ENCODE measurements at regions not wholly inside any gene's neighbourhood (a gene's known extent, or its start where the extent isn't known, plus 50 kb on each side); places are given as distances from the start of the nearest gene placed in this dataset.
A peak's percentile ranks its signal among the peaks of the same experiment; 100 is the strongest.

- ATAC-seq (peak; percentile 52), DNase-seq (ENCODE audit: low read depth, low spot score) (no peak)
- no TSS peak for BruUV-seq (replicated peaks)
- H3K9me3 ChIP-seq (ENCODE audit: control insufficient read depth, insufficient read depth, low read depth, low read length), result no peaks in the 10 kb centered on the region
- ChIA-PET CTCF (interaction anchor here (0.5 to 1.9 kb wide), 3 partner anchors 408 to 584 kb away, joined by 3 to 13 read pairs (median 4); partner anchors contain the start of gene THBS1), POLR2A (no interaction called here)
- in situ Hi-C loops (cut with HindIII; ENCODE audit: low pct_unique_long_range_greater_than_20kb, low sequenced_read_pairs), result no loop called here
- peak overlapping the region; percentile 59 for H3K27ac ChIP-seq (ENCODE audit: low read length)
- no peaks in the 10 kb centered on the region for H3K36me3 ChIP-seq (ENCODE audit: control insufficient read depth, insufficient read depth, low read length)
- peak; percentile 30 for TF ChIP-seq CTCF (IDR thresholded peaks at IDR 0.05)
- no peak for TF ChIP-seq SIN3A (IDR thresholded peaks at IDR 0.05; ENCODE audit: borderline replicate concordance, insufficient read depth, low read depth, low read length)
- TF ChIP-seq TCF7L2 (IDR thresholded peaks at IDR 0.05; ENCODE audit: low read depth, low read length), result no peak
- TF ChIP-seq, protein P1, sequence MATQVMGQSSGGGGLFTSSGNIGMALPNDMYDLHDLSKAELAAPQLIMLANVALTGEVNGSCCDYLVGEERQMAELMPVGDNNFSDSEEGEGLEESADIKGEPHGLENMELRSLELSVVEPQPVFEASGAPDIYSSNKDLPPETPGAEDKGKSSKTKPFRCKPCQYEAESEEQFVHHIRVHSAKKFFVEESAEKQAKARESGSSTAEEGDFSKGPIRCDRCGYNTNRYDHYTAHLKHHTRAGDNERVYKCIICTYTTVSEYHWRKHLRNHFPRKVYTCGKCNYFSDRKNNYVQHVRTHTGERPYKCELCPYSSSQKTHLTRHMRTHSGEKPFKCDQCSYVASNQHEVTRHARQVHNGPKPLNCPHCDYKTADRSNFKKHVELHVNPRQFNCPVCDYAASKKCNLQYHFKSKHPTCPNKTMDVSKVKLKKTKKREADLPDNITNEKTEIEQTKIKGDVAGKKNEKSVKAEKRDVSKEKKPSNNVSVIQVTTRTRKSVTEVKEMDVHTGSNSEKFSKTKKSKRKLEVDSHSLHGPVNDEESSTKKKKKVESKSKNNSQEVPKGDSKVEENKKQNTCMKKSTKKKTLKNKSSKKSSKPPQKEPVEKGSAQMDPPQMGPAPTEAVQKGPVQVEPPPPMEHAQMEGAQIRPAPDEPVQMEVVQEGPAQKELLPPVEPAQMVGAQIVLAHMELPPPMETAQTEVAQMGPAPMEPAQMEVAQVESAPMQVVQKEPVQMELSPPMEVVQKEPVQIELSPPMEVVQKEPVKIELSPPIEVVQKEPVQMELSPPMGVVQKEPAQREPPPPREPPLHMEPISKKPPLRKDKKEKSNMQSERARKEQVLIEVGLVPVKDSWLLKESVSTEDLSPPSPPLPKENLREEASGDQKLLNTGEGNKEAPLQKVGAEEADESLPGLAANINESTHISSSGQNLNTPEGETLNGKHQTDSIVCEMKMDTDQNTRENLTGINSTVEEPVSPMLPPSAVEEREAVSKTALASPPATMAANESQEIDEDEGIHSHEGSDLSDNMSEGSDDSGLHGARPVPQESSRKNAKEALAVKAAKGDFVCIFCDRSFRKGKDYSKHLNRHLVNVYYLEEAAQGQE (IDR thresholded peaks at IDR 0.05; ENCODE audit: insufficient read depth in 1 of 2, low read depth in 2 of 2, low read length in 1 of 2), result no peak
- no peak for TF ChIP-seq POLR2AphosphoS5 (IDR thresholded peaks at IDR 0.05; ENCODE audit: low read depth, low read length)
- no peaks in the 10 kb centered on the region for H3K27me3 ChIP-seq (ENCODE audit: control insufficient read depth, insufficient read depth, low read length)
- no peak overlapping the region for H3K4me3 ChIP-seq (ENCODE audit: low read depth in 2 of 2, low read length in 2 of 2)
- intact Hi-C loops (cut with micrococcal nuclease; ENCODE audit: unreplicated experiment), result loop anchor here (2.0 kb wide), 1 partner anchor 408 kb away; the partner anchor contains the start of gene THBS1
- no peaks in the 10 kb centered on the region for H3K4me1 ChIP-seq (ENCODE audit: control insufficient read depth, insufficient read depth, low read length)
These were observed 408.2 kb upstream of the THBS1 start for GRCh38 chr15:39172380-39173281.

- Histone ChIP-seq H3K4me3 (ENCODE audit: low read depth in 2 of 2, low read length in 2 of 2) (no peak overlapping the region), H3K4me1 (ENCODE audit: control insufficient read depth, insufficient read depth, low read length) (no peaks in the 10 kb centered on the region), H3K36me3 (ENCODE audit: control insufficient read depth, insufficient read depth, low read length) (no peaks in the 10 kb centered on the region), H3K9me3 (ENCODE audit: control insufficient read depth, insufficient read depth, low read depth, low read length) (no peaks in the 10 kb centered on the region), H3K27me3 (ENCODE audit: control insufficient read depth, insufficient read depth, low read length) (no peaks in the 10 kb centered on the region), H3K27ac (ENCODE audit: low read length) (no peak overlapping the region)
- BruUV-seq (replicated peaks), result no TSS peak
- in situ Hi-C loops (cut with HindIII; ENCODE audit: low pct_unique_long_range_greater_than_20kb, low sequenced_read_pairs) (no loop called here), intact Hi-C loops (cut with micrococcal nuclease; ENCODE audit: unreplicated experiment) (loop anchor here (2.0 kb wide), 1 partner anchor 407 kb away; the partner anchor contains the start of gene THBS1)
- POLR2A ChIA-PET, result no interaction called here
- TF ChIP-seq TCF7L2 (IDR thresholded peaks at IDR 0.05; ENCODE audit: low read depth, low read length) (no peak), SIN3A (IDR thresholded peaks at IDR 0.05; ENCODE audit: borderline replicate concordance, insufficient read depth, low read depth, low read length) (no peak), CTCF (IDR thresholded peaks at IDR 0.05) (no peak), POLR2AphosphoS5 (IDR thresholded peaks at IDR 0.05; ENCODE audit: low read depth, low read length) (no peak)
- TF ChIP-seq, protein P1 (IDR thresholded peaks at IDR 0.05; ENCODE audit: insufficient read depth in 1 of 2, low read depth in 2 of 2, low read length in 1 of 2), result no peak
- no peak for DNase-seq (ENCODE audit: low read depth, low spot score)
- no peak for ATAC-seq
- CTCF ChIA-PET, result no interaction called here
These were observed 407.5 kb upstream of the THBS1 start for GRCh38 chr15:39173426-39173825.

Data from Panc1 (cell line).